AG08396 (cell line): ENCODE measurements at regions not wholly inside any gene's neighbourhood (a gene's known extent, or its start where the extent isn't known, plus 50 kb on each side); places are given as distances from the start of the nearest gene placed in this dataset.
"Not testable (repeated sequence)": the region's sequence is repeated elsewhere in the genome, so short reads cannot be mapped to it uniquely, and the experiment has no call there.

Experiments
- DNase-seq: peaks from one replicate; pipeline ENCODE4 v3.0.0; 2012; ENCODE audit warnings: low spot score, mixed read lengths

DNA sequence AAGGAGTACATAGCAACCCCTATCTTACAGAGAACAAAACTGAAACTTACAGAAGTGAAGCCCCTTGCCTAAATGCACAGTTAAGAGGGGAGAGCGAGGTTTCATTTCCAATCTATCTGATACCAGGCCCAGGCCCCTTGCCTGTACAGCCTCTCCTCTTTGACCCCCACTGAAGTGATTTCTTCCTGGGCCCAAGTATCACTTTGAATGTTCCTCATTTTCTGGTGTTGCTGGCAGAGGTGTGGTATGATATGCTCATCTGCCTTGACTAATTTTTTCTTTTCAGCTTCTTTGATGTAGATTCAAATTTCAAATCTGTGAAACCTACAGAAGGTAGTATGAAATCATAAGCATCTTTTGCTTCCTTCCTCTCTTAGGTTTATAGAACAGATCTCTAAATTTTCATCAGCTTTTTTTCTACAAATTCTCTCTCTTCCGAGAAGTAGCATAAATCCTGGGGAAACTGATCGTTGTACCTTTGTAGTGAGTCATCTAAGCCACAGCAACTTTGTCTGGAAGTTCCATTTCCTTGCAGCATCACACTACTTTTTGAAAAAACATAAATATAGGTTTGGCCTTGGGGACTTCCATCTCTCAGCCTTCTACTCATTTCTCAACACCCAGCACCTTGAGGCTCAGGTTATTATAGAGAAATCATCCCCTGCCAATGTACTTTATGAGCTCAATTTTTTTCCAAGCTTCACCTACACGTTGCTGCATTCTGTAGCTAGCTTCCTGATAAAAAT, 402.4 kb upstream of the PTGER4 start:
- no peak for DNase-seq

- DNase-seq: no peak
Measured at GRCh38 chr5:40276426-40277102, 403.2 kb upstream of the PTGER4 start.

GRCh38 chr5:40274568-40274967, 405.1 kb upstream of the PTGER4 start:
- no peak for DNase-seq

- no peak for DNase-seq
Measured at GRCh38 chr5:40273936-40274335, 405.8 kb upstream of the PTGER4 start.

GRCh38 chr5:40271476-40271875, 408.2 kb upstream of the PTGER4 start:
- DNase-seq: no peak

GRCh38 chr5:40270274-40270845, 409.4 kb upstream of the PTGER4 start:
- no peak for DNase-seq

DNA sequence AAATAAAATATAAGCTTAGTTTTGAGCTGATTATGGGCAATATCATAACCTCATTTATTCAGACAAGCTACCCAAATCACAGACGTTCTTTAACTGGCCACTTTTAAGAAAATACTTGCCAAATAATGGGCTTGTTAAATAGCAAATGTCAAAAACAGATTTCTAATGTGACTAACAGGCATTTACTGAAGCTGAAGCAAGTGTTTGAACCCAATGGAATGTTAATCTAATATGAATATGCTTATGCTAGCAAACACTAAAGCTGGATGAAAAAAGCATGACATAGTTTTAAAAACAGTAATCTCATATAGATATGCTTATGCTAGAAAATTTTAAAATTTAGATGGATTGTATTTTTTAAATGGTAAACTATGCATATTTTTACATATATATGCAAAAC, 411.6 kb upstream of the PTGER4 start:
- no peak for DNase-seq

DNA sequence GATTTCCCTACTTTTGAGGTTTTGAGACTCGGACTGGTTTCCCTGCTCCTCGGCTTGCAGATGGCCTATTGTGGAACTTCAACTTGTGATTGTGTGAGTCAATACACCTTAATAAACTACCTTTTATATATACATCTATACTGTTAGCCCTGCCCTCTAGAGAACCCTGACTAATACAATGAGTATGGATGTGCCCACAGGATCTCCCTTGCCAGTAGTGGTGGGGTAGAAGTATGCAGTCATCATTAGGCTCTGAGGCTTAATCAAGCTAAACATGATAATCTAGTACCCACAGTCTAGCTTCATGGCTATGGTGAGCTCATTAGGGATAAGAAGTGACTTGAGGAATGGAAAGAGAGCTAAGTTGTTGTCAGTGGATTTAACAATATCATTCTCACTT, 412.8 kb upstream of the PTGER4 start:
- no peak for DNase-seq

- no peak for DNase-seq
Measured at GRCh38 chr5:40261984-40262383, 417.7 kb upstream of the PTGER4 start.

DNA sequence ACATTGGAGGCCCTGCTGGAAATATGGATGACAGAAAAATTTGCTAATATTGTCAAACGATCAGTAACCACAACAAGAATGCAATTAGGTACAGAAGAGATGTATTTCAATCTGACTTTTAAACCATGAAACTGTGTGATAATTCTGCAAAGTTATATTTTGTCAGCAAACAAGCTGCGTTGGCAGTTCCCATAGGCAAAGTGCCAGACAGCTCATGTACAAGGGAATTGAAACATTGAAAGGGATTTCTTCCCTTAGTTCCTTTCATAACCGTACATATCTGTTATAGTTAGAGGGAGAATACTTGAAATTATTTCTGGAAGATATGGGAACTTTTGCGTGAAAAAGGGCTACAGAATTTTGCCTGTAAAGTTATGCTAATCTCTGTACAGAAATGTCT, 419.4 kb upstream of the PTGER4 start:
- DNase-seq: no peak

DNA sequence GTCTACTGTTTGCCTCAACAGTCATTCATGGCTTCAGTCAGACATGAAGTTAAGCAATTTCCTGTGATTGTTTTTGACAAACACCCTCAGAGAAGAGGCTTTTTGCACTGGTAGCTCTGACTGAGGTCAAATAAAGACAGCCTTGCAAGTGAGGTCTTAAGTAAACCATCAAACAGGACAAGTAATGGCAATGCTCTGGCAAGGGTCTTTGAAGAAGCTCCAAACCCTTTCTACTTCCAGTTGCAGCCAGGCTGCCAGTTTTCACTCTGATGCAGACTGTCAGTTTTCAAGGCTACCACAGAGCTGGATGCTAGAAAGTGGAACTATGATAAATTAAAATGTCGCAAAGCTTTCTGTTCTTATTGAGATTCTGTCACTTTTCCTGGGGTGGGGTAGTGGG, 421.5 kb upstream of the PTGER4 start:
- no peak for DNase-seq

- DNase-seq: no peak
Measured at GRCh38 chr5:40240671-40241070, 439.0 kb upstream of the PTGER4 start.

GRCh38 chr5:40240111-40240510, 439.6 kb upstream of the PTGER4 start:
- DNase-seq: no peak

DNA sequence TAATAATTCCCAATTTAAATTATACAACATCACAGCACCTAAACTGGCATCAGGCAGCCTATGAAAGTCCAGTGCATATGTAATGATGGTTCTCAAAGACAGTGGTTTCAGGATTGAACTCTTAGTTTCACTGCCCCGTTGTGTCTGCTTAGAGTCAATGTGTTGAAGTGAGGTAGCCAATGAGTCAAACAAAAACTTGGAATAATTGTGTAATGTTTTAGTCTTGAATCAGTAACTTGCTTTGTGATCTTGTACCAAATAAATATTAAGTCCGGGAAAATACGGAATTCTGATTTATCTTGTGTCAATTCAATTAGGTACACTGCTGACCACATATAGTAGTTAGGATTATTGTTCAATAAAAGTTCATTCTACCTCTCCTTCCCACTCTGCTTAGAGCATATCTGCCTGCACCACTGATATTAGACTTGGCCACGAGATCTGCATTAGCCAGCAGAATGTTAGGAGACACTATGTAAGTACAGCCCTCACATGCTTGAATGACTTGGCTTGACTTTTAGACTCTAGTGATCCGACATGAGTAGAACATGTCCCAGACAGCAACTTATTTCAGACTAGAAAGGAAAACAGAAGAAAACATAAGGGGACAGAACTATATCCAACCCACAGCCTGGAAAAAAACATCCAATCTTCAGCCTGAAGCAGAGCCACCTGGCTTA, 441.5 kb upstream of the PTGER4 start:
- no peak for DNase-seq

DNA sequence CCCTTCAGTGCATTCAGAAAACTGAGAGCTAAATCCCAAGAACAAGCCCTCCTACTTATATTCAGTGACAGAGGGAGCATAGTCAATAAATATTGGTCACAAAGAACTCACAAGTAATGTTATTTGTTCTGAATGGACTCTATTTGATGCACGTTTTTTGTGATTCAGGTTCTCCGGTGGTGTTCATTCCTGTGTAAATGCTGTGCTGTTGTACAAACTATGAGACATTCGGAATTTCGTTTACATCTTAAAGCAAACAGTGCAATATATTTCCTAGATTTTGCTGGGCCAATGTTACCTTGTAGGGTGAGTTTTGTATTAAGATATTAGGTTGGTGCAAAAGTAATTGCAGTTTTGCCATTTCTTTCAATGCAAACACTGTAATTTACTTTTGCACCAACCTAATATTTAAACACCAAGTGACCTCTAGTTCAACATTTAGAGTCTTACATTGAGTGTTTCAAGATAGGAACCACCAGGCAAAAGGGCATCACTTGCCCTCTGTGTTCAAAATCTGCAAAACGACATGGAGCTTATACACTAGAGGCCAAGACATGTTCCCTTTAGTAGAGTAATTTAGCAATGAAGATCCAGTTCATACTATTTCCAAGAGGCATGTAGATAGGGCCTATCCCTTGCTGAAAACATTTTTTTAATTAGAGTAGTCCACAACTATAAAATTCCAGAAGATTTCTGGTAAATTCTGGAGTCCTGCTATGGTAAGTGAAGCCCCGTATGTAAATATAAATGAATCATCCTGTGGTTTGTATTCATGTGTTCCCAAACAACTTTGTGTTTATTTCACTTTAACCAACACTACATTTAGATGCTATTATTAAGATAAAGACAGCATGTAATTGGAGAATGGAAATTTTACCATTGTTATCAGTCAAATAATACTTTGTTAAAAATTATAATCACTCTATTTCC, 444.0 kb upstream of the PTGER4 start:
- no peak for DNase-seq

GRCh38 chr5:40233268-40233667, 446.4 kb upstream of the PTGER4 start:
- no peak for DNase-seq

- no peak for DNase-seq
Measured at GRCh38 chr5:40227931-40228330, 451.8 kb upstream of the PTGER4 start.

DNA sequence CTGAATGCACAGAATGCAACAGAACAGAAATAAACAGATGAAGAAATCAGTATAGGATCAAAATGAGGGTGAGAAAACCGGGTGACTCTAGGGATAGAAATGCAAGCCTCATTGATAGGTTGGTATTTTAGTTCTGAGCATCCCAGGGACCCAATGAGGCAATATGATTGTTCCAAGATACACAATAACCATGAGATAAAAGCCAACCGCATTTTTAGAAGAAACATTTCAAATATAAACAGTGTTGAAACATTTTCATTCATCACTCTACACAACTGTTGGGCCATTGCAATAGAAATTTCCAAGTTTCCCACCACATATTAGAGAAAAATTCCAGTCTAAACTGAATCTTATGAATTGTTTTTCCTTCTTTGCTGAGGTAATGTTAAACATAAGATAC, 452.3 kb upstream of the PTGER4 start:
- DNase-seq: no peak

- DNase-seq: no peak
Measured at GRCh38 chr5:40226906-40227305, 452.8 kb upstream of the PTGER4 start.

DNA sequence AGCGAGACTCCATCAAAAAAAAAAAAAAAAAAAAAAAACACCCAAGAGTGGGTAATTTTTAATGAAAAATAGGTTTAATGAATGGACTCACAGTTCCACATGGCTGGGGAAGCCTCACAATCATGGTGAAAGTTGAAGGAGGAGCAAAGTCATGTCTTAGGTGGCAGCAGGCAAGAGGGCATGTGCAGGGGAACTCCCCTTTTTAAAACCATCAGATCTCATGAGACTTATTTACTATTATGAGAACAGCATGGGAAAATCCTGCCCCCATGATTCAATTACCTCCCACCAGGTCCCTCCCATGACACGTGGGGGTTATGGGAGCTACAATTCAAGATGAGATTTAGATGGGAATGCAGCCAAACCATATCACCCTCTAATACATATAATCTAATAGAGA, 454.6 kb upstream of the PTGER4 start:
- not testable (repeated sequence) for DNase-seq

DNA sequence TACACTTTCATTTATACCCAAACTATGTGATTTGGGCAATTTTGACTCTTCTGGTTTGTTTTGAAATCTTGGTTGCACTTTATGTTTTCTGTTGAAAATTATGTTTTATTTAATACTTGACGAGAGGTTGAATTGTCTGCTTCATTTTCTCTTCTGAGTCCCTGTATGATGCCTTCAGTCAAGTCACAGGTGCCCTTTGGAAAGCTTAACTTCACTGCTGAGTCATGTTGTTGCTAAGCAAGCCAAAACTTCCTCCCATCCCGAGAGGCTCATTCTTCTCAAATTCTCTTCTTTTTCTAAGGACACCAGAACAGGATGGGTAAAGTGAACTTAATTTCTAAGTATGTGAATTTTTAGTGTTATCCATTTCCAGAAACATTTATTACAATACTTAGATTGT, 455.3 kb upstream of the PTGER4 start:
- DNase-seq: no peak

GRCh38 chr5:40223884-40224402, 455.8 kb upstream of the PTGER4 start:
- peak; percentile 14 for DNase-seq
